K562 (cell line): ENCODE measurements at regions not wholly inside any gene's neighbourhood (a gene's known extent, or its start where the extent isn't known, plus 50 kb on each side); places are given as distances from the start of the nearest gene placed in this dataset.

Experiments
- ATAC-seq: fragments of 200-7000 bp; cut with Tn5 transposase; 3 replicates; pipeline ENCODE4 v1.9.1; 2020; ENCODE audit warnings: moderate library complexity
- BruUV-seq: library from RNA; stranded (reverse); fragments of 400-500 nt; replicated peaks from 2 replicates; lab custom pipeline; 2021; lab: Mats Ljungman, UMichigan
- CTCF ChIA-PET: fragments of 300-600 bp; formaldehyde crosslinking; extraction: SDS; loops from one replicate; lab custom pipeline; 2021; ENCODE audit warnings: low intra/inter-chr PET ratio; lab: Yijun Ruan, JAX
- POLR2A ChIA-PET: fragments of 300-600, 350-650 bp; sonication (Branson Sonifier 250); formaldehyde crosslinking; extraction: SDS; loops from one replicate; lab custom pipeline; 2021; ENCODE audit warnings: antibody characterized with exemption, inconsistent platforms; lab: Yijun Ruan, JAX
- DNase-seq, 4 experiments: peaks; one replicate each; pipeline versions ENCODE4 v3.0.0 to v3.0.0-alpha.2; 2011 to 2018; ENCODE audit warnings: low spot score in 3 of 4, mixed read lengths in 3 of 4; ENCODE audit errors: extremely low read depth in 1 of 4
- FAIRE-seq: peaks from 2 replicates; lab custom pipeline; 2011; peaks lifted over from hg19 to GRCh38; lab: Jason Lieb, UNC
- H2AFZ ChIP-seq: 2 replicates; pipeline ENCODE4 v1.6.0; 2011; ENCODE audit warnings: low read depth, low read length, control low read depth, inconsistent platforms
- H3K27ac ChIP-seq: fragments of 200-600 bp; 3 replicates; pipeline ENCODE4 v1.8.0; 2011; ENCODE audit warnings: low read depth, mild to moderate bottlenecking, control low read depth, inconsistent platforms, low read length, moderate library complexity, mixed read lengths; ENCODE audit errors: extremely low read depth
- H3K27me3 ChIP-seq, 2 experiments: fragments of 300-600 bp in 1 of 2; 2 replicates in 1 of 2; 3 replicates in 1 of 2; pipeline versions ENCODE4 v1.6.0 to v1.8.0; 2011; ENCODE audit warnings: inconsistent platforms in 2 of 2, low read length in 2 of 2, mild to moderate bottlenecking in 1 of 2, mixed read lengths in 1 of 2, moderate library complexity in 1 of 2; ENCODE audit not compliant: control insufficient read depth in 2 of 2, insufficient read depth in 2 of 2
- H3K36me3 ChIP-seq: fragments of 300-600 bp; 3 replicates; pipeline ENCODE4 v1.8.0; 2011; ENCODE audit warnings: mild to moderate bottlenecking, low read length, inconsistent platforms; ENCODE audit not compliant: control insufficient read depth, insufficient read depth
- H3K4me1 ChIP-seq, 2 experiments: fragments of 200-600 bp in 1 of 2; replicated peaks in 1 of 2; 2 replicates in 1 of 2; 3 replicates in 1 of 2; pipeline versions ENCODE4 v1.5.1 to v1.8.0; 2011; ENCODE audit warnings: inconsistent platforms in 2 of 2, low read length in 2 of 2, mild to moderate bottlenecking in 1 of 2, mixed read lengths in 1 of 2, moderate library complexity in 1 of 2; ENCODE audit not compliant: control insufficient read depth in 2 of 2, insufficient read depth in 2 of 2
- H3K4me2 ChIP-seq: 2 replicates; pipeline ENCODE4 v1.6.1; 2011; ENCODE audit warnings: low read length, control low read depth, inconsistent platforms, mixed read lengths; ENCODE audit not compliant: insufficient read depth
- H3K4me3 ChIP-seq: fragments of 200-600 bp; sonication (generic), shearing (Covaris generic); 2 replicates; pipeline ENCODE4 v1.5.1; 2016; ENCODE audit warnings: control low read depth, inconsistent platforms
- H3K79me2 ChIP-seq: fragments of 200-600 bp; 3 replicates; pipeline ENCODE4 v1.8.0; 2011; ENCODE audit warnings: low read length, inconsistent platforms; ENCODE audit not compliant: control insufficient read depth, insufficient read depth
- H3K9ac ChIP-seq, 2 experiments: 2 replicates each; pipeline versions ENCODE4 v1.6.0 to v1.6.1; 2011; ENCODE audit warnings: low read depth in 2 of 2, low read length in 2 of 2, control low read depth in 1 of 2, inconsistent platforms in 1 of 2, mild to moderate bottlenecking in 1 of 2, mixed read lengths in 1 of 2; ENCODE audit not compliant: insufficient read depth in 1 of 2
- H3K9me1 ChIP-seq: one replicate; pipeline ENCODE4 v1.6.0; 2011; ENCODE audit warnings: inconsistent platforms, mild to moderate bottlenecking, low read length, moderate library complexity; ENCODE audit not compliant: control insufficient read depth, insufficient read depth
- H3K9me3 ChIP-seq: replicated peaks from 2 replicates; pipeline ENCODE4 v1.5.1; 2011; ENCODE audit warnings: low read depth, low read length, inconsistent platforms; ENCODE audit not compliant: control insufficient read depth, insufficient read depth
- H4K20me1 ChIP-seq: replicated peaks from 2 replicates; pipeline ENCODE4 v1.6.1; 2011; ENCODE audit warnings: low read length, inconsistent platforms, mixed read lengths; ENCODE audit not compliant: control insufficient read depth, insufficient read depth
- ATF4 ChIP-seq: fragments of 450-650 bp; formaldehyde crosslinking; IDR thresholded peaks from 2 replicates; pipeline ENCODE4 v1.4.0; 2022; ENCODE audit warnings: mild to moderate bottlenecking, moderate library complexity
- CEBPZ ChIP-seq: fragments of 150-350 bp; IDR thresholded peaks from 2 replicates; pipeline ENCODE4 v1.6.1; 2014; ENCODE audit warnings: low read depth, mild to moderate bottlenecking, low read length, borderline replicate concordance
- HCFC1 ChIP-seq: IDR thresholded peaks from 2 replicates; pipeline ENCODE4 v1.6.1; 2012; ENCODE audit warnings: low read depth, low read length, improper control_type of control experiment
- JUND ChIP-seq, 2 experiments: IDR thresholded peaks; 2 replicates in 1 of 2; 3 replicates in 1 of 2; pipeline ENCODE4 v1.6.1; 2011; ENCODE audit warnings: borderline replicate concordance in 2 of 2, low read depth in 2 of 2, low read length in 2 of 2, improper control_type of control experiment in 1 of 2, missing biosample characterization in 1 of 2, missing genetic modification characterization in 1 of 2, missing genetic modification reagents in 1 of 2
- NELFE ChIP-seq: IDR thresholded peaks from 2 replicates; pipeline ENCODE4 v1.6.1; 2011; ENCODE audit warnings: mild to moderate bottlenecking; ENCODE audit not compliant: insufficient read depth, insufficient read length
- PCBP1 ChIP-seq: fragments of 200-400 bp; formaldehyde crosslinking; IDR thresholded peaks from 2 replicates; pipeline ENCODE4 v1.6.1; 2018; ENCODE audit warnings: mild to moderate bottlenecking, low read depth, low read length; ENCODE audit not compliant: poor library complexity, severe bottlenecking
- ZNF263 ChIP-seq: sonication (generic); formaldehyde crosslinking; IDR thresholded peaks from 2 replicates; pipeline ENCODE4 v1.8.0; 2022; ENCODE audit warnings: mild to moderate bottlenecking, missing genetic modification reagents, borderline replicate concordance
- ZNF444 ChIP-seq: fragments of 250-450 bp; sonication (Bioruptor Pico); IDR thresholded peaks from 2 replicates; pipeline ENCODE4 v1.4.0; 2020; ENCODE audit warnings: mild to moderate bottlenecking, moderate library complexity
- in situ Hi-C: fragments of 300-500 bp; cut with MboI; formaldehyde crosslinking; loops from 4 replicates; pipeline ENCODE4 v1.15.0; 2018; ENCODE audit warnings: inconsistent platforms, mixed read lengths
- intact Hi-C: fragments of 100-400 bp; cut with micrococcal nuclease; formaldehyde crosslinking; loops from 2 replicates; pipeline ENCODE4 v1.14.2; 2022

GRCh38 chr4:138399081-138399480 lies 156.9 kb upstream of the SLC7A11 start (continued):
- no peak for TF ChIP-seq CEBPZ
- TF ChIP-seq, all 486 proteins: peak for 0

GRCh38 chr4:138398322-138398721 lies 156.2 kb upstream of the SLC7A11 start:
- FAIRE-seq, result no peak
- ChIA-PET CTCF (no interaction called here), POLR2A (no interaction called here)
- Histone ChIP-seq H3K4me2 (no peak overlapping the region), H3K9me3 (no peaks in the 10 kb centered on the region), H3K4me3 (no peak overlapping the region), H3K36me3 (no peaks in the 10 kb centered on the region), H4K20me1 (no peaks in the 10 kb centered on the region), H3K9ac (no peak overlapping the region), H2AFZ (no peak overlapping the region), H3K79me2 (no peaks in the 10 kb centered on the region), H3K4me1 (peaks cover 3 to 8% of the 10 kb centered on the region in 2 experiments; a peak in 2 of 5 replicates), H3K27me3 (no peaks in the 10 kb centered on the region), H3K27ac (no peak overlapping the region), H3K9me1 (no peaks in the 10 kb centered on the region)
- no peak for TF ChIP-seq ATF4
- no peak for TF ChIP-seq NELFE
- no peak for TF ChIP-seq JUND (IDR thresholded peaks at IDR 0.05; ENCODE audit: borderline replicate concordance, low read depth, low read length)
- no peak for TF ChIP-seq JUND (tag; IDR thresholded peaks at IDR 0.05; ENCODE audit: borderline replicate concordance, low read depth, low read length)
- no peak for TF ChIP-seq PCBP1
- no peak for TF ChIP-seq ZNF263 (CRISPR knock-in tag)
- no peak for TF ChIP-seq ZNF444 (CRISPR knock-in tag)
- TF ChIP-seq HCFC1, result no peak
- no TSS peak for BruUV-seq
- in situ Hi-C loops (no loop called here), intact Hi-C loops (no loop called here)
- ATAC-seq, result no peak
- DNase-seq, result no peak
